Calu3 (cell line): ENCODE measurements at regions not wholly inside any gene's neighbourhood (a gene's known extent, or its start where the extent isn't known, plus 50 kb on each side); places are given as distances from the start of the nearest gene placed in this dataset.
"Not testable (repeated sequence)": the region's sequence is repeated elsewhere in the genome, so short reads cannot be mapped to it uniquely, and the experiment has no call there.

ENCODE experiments used
- BruUV-seq: library from RNA; stranded (reverse); fragments of 400-500 nt; replicated peaks from 2 replicates; lab custom pipeline; 2021; lab: Mats Ljungman, UMichigan
- CTCF ChIA-PET: fragments of 300-600 bp; sonication (Branson Sonifier 250); formaldehyde crosslinking; loops from one replicate; lab custom pipeline; 2022; ENCODE audit warnings: antibody characterized with exemption; lab: Charles Lee
- DNase-seq: peaks from one replicate; pipeline ENCODE4 v3.0.0; 2022
- H3K27ac Mint-ChIP-seq: one replicate; pipeline ENCODE4 v1.8.0; 2022; ENCODE audit warnings: mixed read lengths; ENCODE audit not compliant: unreplicated experiment
- H3K27me3 Mint-ChIP-seq: one replicate; pipeline ENCODE4 v1.8.0; 2022; ENCODE audit warnings: mixed read lengths; ENCODE audit not compliant: unreplicated experiment
- H3K36me3 Mint-ChIP-seq: one replicate; pipeline ENCODE4 v1.8.0; 2022; ENCODE audit warnings: mild to moderate bottlenecking, moderate library complexity, mixed read lengths; ENCODE audit not compliant: insufficient read depth, unreplicated experiment
- H3K4me1 Mint-ChIP-seq: one replicate; pipeline ENCODE4 v1.8.0; 2022; ENCODE audit warnings: mild to moderate bottlenecking, low read depth, mixed read lengths; ENCODE audit not compliant: unreplicated experiment
- H3K4me3 Mint-ChIP-seq: one replicate; pipeline ENCODE4 v1.8.0; 2022; ENCODE audit warnings: mild to moderate bottlenecking, low read depth, moderate library complexity, mixed read lengths; ENCODE audit not compliant: unreplicated experiment
- H3K9me3 Mint-ChIP-seq: one replicate; pipeline ENCODE4 v1.8.0; 2022; ENCODE audit warnings: low read depth, mixed read lengths; ENCODE audit not compliant: unreplicated experiment
- intact Hi-C: fragments of 100-400 bp; cut with micrococcal nuclease; formaldehyde crosslinking; loops from one replicate; pipeline ENCODE4 v1.10.0; 2022; ENCODE audit not compliant: unreplicated experiment
- TF ChIP-seq, protein P1 (sequence below): fragments of 200-600 bp; IDR thresholded peaks from one replicate; pipeline ENCODE4 v1.8.0; 2022; ENCODE audit warnings: antibody characterized with exemption; ENCODE audit not compliant: unreplicated experiment

DNA sequence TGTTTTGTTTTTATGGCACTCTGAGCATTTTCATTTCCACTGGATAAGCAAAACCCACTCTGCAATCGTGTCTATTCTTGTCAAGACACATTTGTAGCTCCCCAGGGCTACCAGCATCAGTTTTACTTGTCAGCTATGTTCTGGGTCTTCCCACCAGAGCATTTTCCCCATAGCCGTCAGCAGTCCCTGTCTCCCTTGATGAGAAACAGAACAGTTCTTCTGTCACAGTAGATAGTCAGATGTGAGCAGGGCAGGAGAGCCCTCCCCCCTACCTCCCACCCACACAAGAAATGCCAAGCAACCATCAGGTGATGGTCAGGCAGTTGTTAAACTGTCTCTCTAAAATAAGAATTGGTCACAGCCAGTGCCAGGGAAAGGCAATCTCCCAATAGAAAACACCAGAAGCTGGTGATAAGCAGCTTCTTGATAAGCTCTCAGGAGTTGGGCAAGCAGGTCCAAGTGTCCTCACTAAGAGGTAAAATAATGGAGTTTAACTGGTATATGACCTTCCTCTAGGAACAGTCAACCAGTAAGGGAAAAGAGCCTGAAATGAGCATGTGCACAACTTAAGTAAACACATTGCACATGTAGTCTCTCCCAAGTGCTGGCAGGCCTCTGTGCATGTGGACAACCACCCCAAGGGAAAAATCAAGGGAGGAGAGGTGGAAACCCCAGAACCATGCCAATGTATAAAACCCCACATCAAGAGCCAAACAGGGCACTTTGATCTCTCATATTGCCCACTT, 208.2 kb downstream of the S1PR1 start:
- DNase-seq: no peak
- CTCF ChIA-PET: no interaction called here
- H3K4me3 Mint-ChIP-seq: no peak overlapping the region
- no TSS peak for BruUV-seq
- intact Hi-C loops: no loop called here
- H3K27me3 Mint-ChIP-seq: peaks cover 22% of the 10 kb centered on the region
- TF ChIP-seq, protein P1, sequence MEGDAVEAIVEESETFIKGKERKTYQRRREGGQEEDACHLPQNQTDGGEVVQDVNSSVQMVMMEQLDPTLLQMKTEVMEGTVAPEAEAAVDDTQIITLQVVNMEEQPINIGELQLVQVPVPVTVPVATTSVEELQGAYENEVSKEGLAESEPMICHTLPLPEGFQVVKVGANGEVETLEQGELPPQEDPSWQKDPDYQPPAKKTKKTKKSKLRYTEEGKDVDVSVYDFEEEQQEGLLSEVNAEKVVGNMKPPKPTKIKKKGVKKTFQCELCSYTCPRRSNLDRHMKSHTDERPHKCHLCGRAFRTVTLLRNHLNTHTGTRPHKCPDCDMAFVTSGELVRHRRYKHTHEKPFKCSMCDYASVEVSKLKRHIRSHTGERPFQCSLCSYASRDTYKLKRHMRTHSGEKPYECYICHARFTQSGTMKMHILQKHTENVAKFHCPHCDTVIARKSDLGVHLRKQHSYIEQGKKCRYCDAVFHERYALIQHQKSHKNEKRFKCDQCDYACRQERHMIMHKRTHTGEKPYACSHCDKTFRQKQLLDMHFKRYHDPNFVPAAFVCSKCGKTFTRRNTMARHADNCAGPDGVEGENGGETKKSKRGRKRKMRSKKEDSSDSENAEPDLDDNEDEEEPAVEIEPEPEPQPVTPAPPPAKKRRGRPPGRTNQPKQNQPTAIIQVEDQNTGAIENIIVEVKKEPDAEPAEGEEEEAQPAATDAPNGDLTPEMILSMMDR: no peak
- no peaks in the 10 kb centered on the region for H3K36me3 Mint-ChIP-seq
- H3K27ac Mint-ChIP-seq: no peak overlapping the region
- no peaks in the 10 kb centered on the region for H3K9me3 Mint-ChIP-seq
- no peaks in the 10 kb centered on the region for H3K4me1 Mint-ChIP-seq

DNA sequence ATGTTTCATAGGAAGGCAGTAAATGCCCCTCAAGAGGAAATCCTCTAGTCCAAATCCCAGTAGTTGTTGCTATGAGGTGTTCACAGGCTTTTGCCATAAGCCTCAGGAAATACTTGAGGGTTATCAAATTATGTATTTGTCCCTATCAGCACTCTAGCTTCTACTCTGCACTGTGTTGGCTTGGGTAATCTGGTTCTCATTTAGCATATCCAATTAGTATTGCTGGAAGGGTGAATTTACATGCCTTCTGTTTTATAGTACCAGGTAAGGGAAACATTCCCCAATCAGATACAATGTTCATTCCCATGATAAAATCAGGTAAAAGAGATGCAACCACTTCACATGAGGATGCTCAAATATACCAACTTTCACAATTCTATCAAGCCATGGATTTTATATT, 211.2 kb downstream of the S1PR1 start:
- no peak for DNase-seq
- Mint-ChIP-seq H3K27me3 (peaks cover 23% of the 10 kb centered on the region), H3K4me1 (no peaks in the 10 kb centered on the region), H3K27ac (no peak overlapping the region), H3K4me3 (no peak overlapping the region), H3K9me3 (peaks cover 3% of the 10 kb centered on the region), H3K36me3 (no peaks in the 10 kb centered on the region)
- TF ChIP-seq, protein P1: no peak
- BruUV-seq: no TSS peak
- intact Hi-C loops: no loop called here
- CTCF ChIA-PET: no interaction called here

DNA sequence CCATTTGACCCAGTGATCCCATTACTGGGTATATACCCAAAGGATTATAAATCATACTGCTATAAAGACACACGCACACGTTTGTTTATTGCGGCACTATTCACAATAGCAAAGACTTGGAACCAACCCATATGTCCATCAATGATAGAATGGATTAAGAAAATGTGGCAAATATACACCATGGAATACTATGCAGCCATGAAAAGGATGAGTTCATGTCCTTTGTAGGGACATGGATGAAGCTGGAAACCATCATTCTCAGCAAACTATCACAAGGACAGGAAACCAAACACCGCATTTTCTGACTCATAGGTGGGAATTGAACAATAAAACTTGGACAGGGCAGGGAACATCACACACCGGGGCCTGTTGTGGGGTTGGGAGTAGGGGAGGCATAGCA, 213.9 kb downstream of the S1PR1 start:
- CTCF ChIA-PET, H3K4me1 Mint-ChIP-seq, H3K36me3 Mint-ChIP-seq, intact Hi-C loops, BruUV-seq, H3K4me3 Mint-ChIP-seq, H3K27ac Mint-ChIP-seq, DNase-seq, H3K9me3 Mint-ChIP-seq: not testable (repeated sequence)
- peaks cover 35% of the 10 kb centered on the region for H3K27me3 Mint-ChIP-seq

DNA sequence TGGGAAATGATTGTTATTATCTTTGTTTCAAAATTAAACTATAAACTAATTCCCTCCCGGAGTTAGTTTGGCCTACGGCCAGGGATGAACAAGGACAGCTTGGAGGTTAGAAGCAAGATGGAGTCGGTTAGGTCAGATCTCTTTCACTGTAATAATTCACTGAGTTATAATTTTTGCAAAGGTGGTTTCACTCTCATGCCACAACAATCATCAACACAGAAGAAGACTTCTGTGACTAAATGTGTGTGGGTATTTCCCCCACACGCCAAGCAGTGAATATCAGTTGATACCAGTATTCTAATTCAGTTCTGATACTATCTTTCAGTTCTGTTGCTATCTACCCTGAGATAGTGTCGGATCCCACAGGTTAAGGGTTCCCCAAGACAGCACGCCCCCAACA, 215.1 kb downstream of the S1PR1 start:
- no peaks in the 10 kb centered on the region for H3K36me3 Mint-ChIP-seq
- TF ChIP-seq, protein P1: no peak
- H3K27me3 Mint-ChIP-seq: peaks cover 32% of the 10 kb centered on the region
- H3K9me3 Mint-ChIP-seq: peaks cover 9% of the 10 kb centered on the region
- CTCF ChIA-PET: no interaction called here
- intact Hi-C loops: no loop called here
- no peak for DNase-seq
- no peak overlapping the region for H3K27ac Mint-ChIP-seq
- H3K4me1 Mint-ChIP-seq: no peaks in the 10 kb centered on the region
- no TSS peak for BruUV-seq
- no peak overlapping the region for H3K4me3 Mint-ChIP-seq

DNA sequence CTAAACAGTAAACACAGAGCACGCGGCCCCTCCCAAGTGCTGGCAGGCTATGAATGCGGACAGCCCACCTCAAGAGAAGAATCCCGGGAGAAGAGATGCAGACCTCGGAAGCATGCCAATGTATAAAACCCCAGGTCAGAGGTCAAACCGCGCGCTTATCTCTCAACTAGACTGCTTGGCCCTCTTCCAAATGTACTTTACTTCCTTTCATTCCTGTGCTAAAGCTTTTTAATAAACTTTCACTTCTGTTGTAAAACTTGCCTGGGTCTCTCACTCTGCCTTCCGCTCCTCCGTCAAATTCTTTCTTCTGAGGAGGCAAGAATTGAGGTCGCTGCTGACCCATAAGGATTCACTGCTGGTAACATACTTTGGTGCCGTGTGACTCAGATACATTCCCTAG, 216.0 kb downstream of the S1PR1 start:
- H3K27ac Mint-ChIP-seq: no peak overlapping the region
- H3K4me3 Mint-ChIP-seq: no peak overlapping the region
- DNase-seq: peak; percentile 8
- H3K4me1 Mint-ChIP-seq: no peaks in the 10 kb centered on the region
- intact Hi-C loops: no loop called here
- H3K9me3 Mint-ChIP-seq: peaks cover 9% of the 10 kb centered on the region
- TF ChIP-seq, protein P1: no peak
- no TSS peak for BruUV-seq
- CTCF ChIA-PET: no interaction called here
- no peaks in the 10 kb centered on the region for H3K36me3 Mint-ChIP-seq
- peaks cover 25% of the 10 kb centered on the region for H3K27me3 Mint-ChIP-seq
